ENCODE measurements at regions not wholly inside any gene's neighbourhood (a gene's known extent, or its start where the extent isn't known, plus 50 kb on each side); places are given as distances from the start of the nearest gene placed in this dataset.

GRCh38 chr5:24397601-24398000 is 247.2 kb downstream of the CDH10 start:
- intact Hi-C loops (cut with DNase I): no loop called here
- ATAC-seq: no peak

GRCh38 chr5:24401773-24402172 is 243.0 kb downstream of the CDH10 start:
- no peaks in the 10 kb centered on the region for H3K27me3 ChIP-seq
- no peak for ATAC-seq
- intact Hi-C loops (cut with DNase I): no loop called here
- WGBS, 4 donors: 32 to 37% (median 34%) methylated on average over 3 of the region's 3 CpGs
- H3K4me1 ChIP-seq: no peaks in the 10 kb centered on the region
- TF ChIP-seq POLR2A (IDR thresholded peaks at IDR 0.05) (no peak), CTCF (IDR thresholded peaks at IDR 0.05) (no peak)
- H3K9me3 ChIP-seq: peaks cover 0 to 13% (median 5%) of the 10 kb centered on the region in 12 donors
- no peak overlapping the region for H3K27ac ChIP-seq
- no peak for DNase-seq
- no peaks in the 10 kb centered on the region for H3K36me3 ChIP-seq
- H3K4me3 ChIP-seq: no peak overlapping the region

More at GRCh38 chr5:24397601-24398000, 247.2 kb downstream of the CDH10 start:
- no peak for DNase-seq
- Histone ChIP-seq H3K4me3 (no peak overlapping the region), H3K4me1 (no peaks in the 10 kb centered on the region), H3K27ac (no peak overlapping the region), H3K36me3 (no peaks in the 10 kb centered on the region), H3K9me3 (peaks cover 0 to 13% (median 5%) of the 10 kb centered on the region in 12 donors), H3K27me3 (no peaks in the 10 kb centered on the region)
- TF ChIP-seq POLR2A (IDR thresholded peaks at IDR 0.05) (no peak), CTCF (IDR thresholded peaks at IDR 0.05) (no peak)
- WGBS, 4 donors: 63 to 75% (median 71%) methylated on average over 5 to 6 of the region's 6 CpGs

- ATAC-seq (no peak), DNase-seq (no peak)
- Histone ChIP-seq H3K36me3 (no peaks in the 10 kb centered on the region), H3K4me3 (no peak overlapping the region), H3K27me3 (no peaks in the 10 kb centered on the region), H3K27ac (no peak overlapping the region), H3K4me1 (no peaks in the 10 kb centered on the region), H3K9me3 (no peaks in the 10 kb centered on the region)
- TF ChIP-seq POLR2A (IDR thresholded peaks at IDR 0.05) (no peak), CTCF (IDR thresholded peaks at IDR 0.05) (no peak)
- intact Hi-C loops (cut with DNase I): no loop called here
- WGBS, 4 donors: 57 to 68% (median 67%) methylated on average over 3 of the region's 3 CpGs
These were observed 237.3 kb downstream of the CDH10 start for GRCh38 chr5:24407466-24407865.

- Histone ChIP-seq H3K9me3 (no peaks in the 10 kb centered on the region), H3K27me3 (no peaks in the 10 kb centered on the region), H3K4me3 (no peak overlapping the region), H3K36me3 (no peaks in the 10 kb centered on the region), H3K4me1 (no peaks in the 10 kb centered on the region), H3K27ac (no peak overlapping the region)
- 40 to 63% (median 61%) methylated on average over 1 of the region's 1 CpG for WGBS, 4 donors
- TF ChIP-seq POLR2A (IDR thresholded peaks at IDR 0.05) (no peak), CTCF (IDR thresholded peaks at IDR 0.05) (no peak)
- ATAC-seq (no peak), DNase-seq (no peak)
- intact Hi-C loops (cut with DNase I): no loop called here
These were observed 216.4 kb downstream of the CDH10 start for GRCh38 chr5:24428345-24428744.

All from heart left ventricle (tissue), 16 donors.